ENCODE measurements at regions not wholly inside any gene's neighbourhood (a gene's known extent, or its start where the extent isn't known, plus 50 kb on each side); places are given as distances from the start of the nearest gene placed in this dataset.
A peak's percentile ranks its signal among the peaks of the same experiment; 100 is the strongest.
"Not testable (repeated sequence)": the region's sequence is repeated elsewhere in the genome, so short reads cannot be mapped to it uniquely, and the experiment has no call there.

DNA sequence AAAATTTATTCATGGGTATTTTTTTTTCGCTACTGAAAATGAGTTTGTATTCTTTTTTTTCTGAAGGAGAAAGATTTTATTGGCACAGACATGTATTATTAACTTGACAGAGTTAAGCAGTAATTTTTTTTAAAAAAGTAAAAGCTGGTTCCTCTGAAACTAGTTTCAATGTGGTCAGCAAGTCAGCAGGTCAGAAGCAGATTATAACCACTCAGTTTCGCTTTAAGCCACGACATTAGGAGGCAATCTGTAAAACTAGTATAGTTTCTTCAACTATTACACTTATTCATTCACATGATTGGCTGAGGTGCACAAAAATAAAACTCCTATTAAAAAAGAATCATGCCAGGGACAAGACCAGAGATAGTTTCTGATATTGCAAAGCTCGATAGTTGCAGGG lies 714.2 kb upstream of the PCDH7 start:
- Mint-ChIP-seq H3K4me1 (no peaks in the 10 kb centered on the region), H3K36me3 (peaks cover 0 to 1% (median 0%) of the 10 kb centered on the region in 3 donors), H3K27ac (no peak overlapping the region), H3K27me3 (no peaks in the 10 kb centered on the region), H3K9me3 (peaks cover 7 to 39% (median 13%) of the 10 kb centered on the region in 9 donors), H3K4me3 (no peak overlapping the region)
- ATAC-seq (no peak), DNase-seq (no peak)
- POLR2A ChIA-PET: no interaction called here

DNA sequence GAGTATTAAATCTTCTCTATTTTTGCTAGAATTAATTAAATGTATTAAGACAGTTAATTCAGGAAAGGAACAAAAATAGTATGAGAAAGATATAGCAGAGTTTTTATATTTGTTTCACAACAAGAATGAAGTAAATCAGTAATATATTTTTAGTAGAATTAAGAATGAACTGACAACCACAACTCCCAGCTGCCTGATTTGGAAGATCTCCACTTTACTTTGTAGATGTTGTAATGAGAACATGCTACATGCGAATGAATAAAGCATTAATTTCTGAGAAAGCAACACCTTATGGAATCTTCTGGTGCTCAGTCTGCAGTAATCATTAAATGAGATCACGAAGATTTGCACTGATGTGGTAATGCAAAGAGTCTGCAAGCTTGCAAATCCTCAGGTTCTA lies 695.6 kb upstream of the PCDH7 start:
- Mint-ChIP-seq H3K4me1 (no peaks in the 10 kb centered on the region), H3K4me3 (no peak overlapping the region), H3K36me3 (peaks cover 0 to 7% (median 0%) of the 10 kb centered on the region in 3 donors), H3K9me3 (peaks cover 0 to 34% (median 4%) of the 10 kb centered on the region in 9 donors), H3K27ac (no peak overlapping the region), H3K27me3 (no peaks in the 10 kb centered on the region)
- POLR2A ChIA-PET: no interaction called here
- no peak for ATAC-seq
- no peak for DNase-seq

DNA sequence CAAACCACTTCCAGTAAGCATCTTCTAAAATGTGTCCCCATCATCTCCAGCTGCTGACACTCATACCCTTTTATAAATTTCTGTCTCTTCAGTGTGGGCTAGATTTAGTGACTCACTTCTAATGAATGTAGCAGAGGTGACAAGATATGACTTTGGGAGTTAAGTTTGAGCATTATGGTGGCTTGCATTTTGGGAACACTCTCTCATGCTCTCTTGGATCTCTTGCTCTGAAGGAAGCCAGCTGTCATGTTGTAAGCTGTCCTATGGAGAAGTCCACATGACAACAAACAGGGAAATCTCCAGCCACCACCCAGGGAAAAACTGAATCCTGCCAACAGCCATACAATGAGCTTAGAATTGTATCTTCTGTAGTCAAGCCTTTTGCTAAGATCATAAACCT lies 691.3 kb upstream of the PCDH7 start:
- Mint-ChIP-seq H3K4me3 (no peak overlapping the region), H3K36me3 (peaks cover 0 to 7% (median 0%) of the 10 kb centered on the region in 3 donors), H3K27ac (no peak overlapping the region), H3K4me1 (no peaks in the 10 kb centered on the region), H3K9me3 (peaks cover 0 to 31% (median 4%) of the 10 kb centered on the region in 9 donors), H3K27me3 (no peaks in the 10 kb centered on the region)
- POLR2A ChIA-PET: no interaction called here
- DNase-seq (no peak), ATAC-seq (no peak)

DNA sequence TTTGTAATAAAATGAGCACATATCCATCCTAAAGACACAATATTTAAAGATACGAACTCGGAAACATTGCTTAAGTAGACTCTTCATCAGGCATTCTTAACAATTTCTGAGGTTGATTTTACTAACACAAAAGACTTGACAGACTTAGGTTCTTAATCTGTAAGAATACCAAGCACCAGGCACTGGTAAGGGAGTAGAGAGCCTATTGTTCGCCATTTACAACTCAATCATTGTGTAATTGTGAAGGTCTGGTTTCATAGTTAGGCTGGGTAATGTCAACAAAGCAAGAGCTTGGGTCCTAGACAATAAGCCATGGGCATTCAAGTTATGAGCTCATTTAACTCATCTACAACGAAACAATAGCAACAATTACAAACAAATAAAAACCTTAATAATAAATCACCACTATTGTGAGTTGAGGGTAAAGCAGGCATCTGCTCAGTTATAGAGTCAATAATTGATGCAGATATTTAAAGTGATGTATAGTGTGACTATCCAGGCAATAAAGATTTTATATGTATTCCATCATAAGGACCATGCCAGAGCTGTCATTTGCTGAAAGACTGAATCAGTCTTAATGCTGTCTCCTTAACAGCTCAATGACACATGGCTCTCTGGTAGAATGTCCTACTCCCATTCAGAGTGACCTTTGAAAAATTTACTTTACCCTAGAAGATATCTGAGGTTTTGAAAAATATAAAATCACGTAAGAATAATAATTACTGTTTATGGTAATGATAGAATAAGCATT lies 664.0 kb upstream of the PCDH7 start:
- H3K27me3 Mint-ChIP-seq: no peaks in the 10 kb centered on the region
- ATAC-seq: no peak
- H3K4me3 Mint-ChIP-seq: no peak overlapping the region
- H3K9me3 Mint-ChIP-seq: peaks cover 0 to 27% (median 12%) of the 10 kb centered on the region in 9 donors
- no peak for DNase-seq
- no peak overlapping the region for H3K27ac Mint-ChIP-seq
- no peaks in the 10 kb centered on the region for H3K4me1 Mint-ChIP-seq
- POLR2A ChIA-PET: no interaction called here
- H3K36me3 Mint-ChIP-seq: peaks cover 0 to 12% (median 0%) of the 10 kb centered on the region in 3 donors

DNA sequence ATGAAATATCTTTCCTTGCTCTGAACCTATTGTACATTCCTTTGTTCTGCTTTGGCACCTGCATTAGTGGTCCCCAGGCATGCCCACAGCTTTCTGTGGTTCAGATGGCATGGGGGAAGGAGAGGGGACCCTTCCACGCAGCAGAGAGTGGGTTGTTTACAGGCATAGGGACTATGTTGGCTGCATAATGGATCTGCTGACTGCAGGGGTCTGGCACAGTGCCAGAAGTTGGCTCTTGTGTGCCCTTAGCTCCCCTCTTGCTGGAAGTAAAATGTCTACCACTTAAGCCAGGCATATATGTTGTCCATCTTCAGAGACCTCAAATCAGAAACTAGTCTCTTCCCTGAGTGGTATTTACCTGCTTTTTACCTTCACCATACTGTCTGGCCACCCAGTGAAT lies 651.9 kb upstream of the PCDH7 start:
- no peak overlapping the region for H3K4me3 Mint-ChIP-seq
- H3K36me3 Mint-ChIP-seq: peaks cover 0 to 6% (median 0%) of the 10 kb centered on the region in 3 donors
- no peaks in the 10 kb centered on the region for H3K4me1 Mint-ChIP-seq
- no peak for ATAC-seq
- H3K27me3 Mint-ChIP-seq: no peaks in the 10 kb centered on the region
- no peak overlapping the region for H3K27ac Mint-ChIP-seq
- H3K9me3 Mint-ChIP-seq: peaks cover 4 to 33% (median 16%) of the 10 kb centered on the region in 9 donors
- DNase-seq: no peak
- POLR2A ChIA-PET: no interaction called here

DNA sequence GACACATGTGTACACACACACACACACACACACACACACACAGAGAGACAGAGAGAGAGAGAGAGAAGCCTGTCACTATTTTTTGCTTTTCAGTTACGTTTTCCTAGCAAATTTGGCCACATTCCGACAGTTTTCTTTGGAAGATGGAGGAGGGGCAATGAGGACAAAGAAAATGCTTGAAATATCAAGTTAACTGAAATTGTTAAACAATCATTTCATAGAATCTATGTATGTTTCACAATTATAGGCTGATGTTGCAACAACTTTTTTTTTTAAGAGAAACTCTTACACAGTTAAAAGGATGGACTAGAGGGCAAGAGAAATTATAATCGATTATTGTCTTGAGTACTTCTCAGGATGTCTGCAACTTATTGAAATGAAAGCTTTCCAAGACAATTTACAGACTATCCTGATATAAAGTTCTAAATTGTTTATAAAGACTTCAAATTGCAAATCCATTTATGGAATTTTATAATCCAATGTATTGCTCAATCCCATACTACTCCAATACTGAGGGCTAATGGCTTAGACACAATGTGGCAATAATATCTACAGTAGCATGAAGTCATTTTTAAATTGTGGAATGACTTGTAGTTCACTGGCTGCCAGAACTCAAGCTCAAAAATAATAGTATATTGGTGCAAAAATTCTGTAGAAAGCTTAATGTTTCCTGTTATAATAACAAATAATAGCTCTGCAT lies 647.0 kb upstream of the PCDH7 start:
- peaks cover 0 to 14% (median 0%) of the 10 kb centered on the region in 3 donors for H3K36me3 Mint-ChIP-seq
- H3K27me3 Mint-ChIP-seq: no peaks in the 10 kb centered on the region
- POLR2A ChIA-PET: no interaction called here
- ATAC-seq: no peak
- no peak overlapping the region for H3K4me3 Mint-ChIP-seq
- peaks cover 5 to 43% (median 27%) of the 10 kb centered on the region in 9 donors for H3K9me3 Mint-ChIP-seq
- H3K4me1 Mint-ChIP-seq: no peaks in the 10 kb centered on the region
- DNase-seq: no peak
- H3K27ac Mint-ChIP-seq: no peak overlapping the region

DNA sequence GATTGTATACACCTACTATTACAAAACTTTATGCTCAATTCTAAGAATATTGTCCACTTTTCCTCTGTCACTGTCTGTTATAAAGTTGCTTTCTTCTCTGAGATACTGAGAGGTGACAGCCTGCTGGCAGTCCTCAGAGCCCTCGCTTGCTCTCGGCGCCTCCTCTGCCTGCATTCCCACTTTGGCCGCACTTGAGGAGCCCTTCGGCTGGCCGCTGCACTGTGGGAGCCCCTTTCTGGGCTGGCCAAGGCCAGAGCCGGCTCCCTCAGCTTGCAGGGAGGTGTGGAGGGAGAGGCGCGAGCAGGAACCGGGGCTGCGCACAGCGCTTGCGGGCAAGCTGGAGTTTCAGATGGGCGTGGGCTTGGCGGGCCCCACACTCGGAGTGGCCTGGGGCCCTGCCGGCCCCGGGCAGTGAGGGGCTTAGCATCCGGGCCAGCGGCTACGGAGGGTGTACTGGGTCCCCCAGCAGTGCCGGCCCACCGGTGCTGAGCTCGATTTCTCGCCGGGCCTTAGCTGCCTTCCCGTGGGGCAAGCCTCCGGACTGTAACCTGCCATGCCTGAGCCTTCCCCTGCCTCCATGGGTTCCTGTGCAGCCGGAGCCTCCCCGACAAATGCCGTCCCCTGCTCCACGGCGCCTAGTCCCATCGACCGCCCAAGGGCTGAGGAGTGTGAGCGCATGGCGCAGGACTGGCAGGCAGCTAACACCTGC lies 627.6 kb upstream of the PCDH7 start:
- H3K4me3 Mint-ChIP-seq, H3K4me1 Mint-ChIP-seq, H3K27me3 Mint-ChIP-seq, H3K36me3 Mint-ChIP-seq, POLR2A ChIA-PET, H3K27ac Mint-ChIP-seq, ATAC-seq: not testable (repeated sequence)
- DNase-seq: peak in 2 of 10 donors; percentile 4 to 48
- H3K9me3 Mint-ChIP-seq: peaks cover 3 to 39% (median 16%) of the 10 kb centered on the region in 9 donors

DNA sequence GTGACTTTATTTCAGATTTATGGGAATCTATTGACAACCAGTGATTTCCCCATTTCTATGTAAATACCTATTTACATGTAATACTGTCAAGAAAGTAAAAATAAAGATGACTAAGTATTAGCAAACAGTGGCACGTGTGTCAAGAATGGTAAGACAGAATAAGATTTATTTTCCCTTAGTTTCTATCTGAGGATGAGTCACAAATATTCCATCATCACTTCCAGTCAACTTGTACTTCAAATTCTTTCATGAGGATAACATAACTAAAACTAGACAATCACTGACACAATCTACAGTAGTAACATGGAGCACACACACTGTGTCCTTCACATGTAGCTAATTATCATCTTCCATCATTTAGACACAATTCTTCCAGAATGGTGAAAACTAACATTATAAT lies 625.3 kb upstream of the PCDH7 start:
- Mint-ChIP-seq H3K27ac (no peak overlapping the region), H3K36me3 (peaks cover 0 to 4% (median 0%) of the 10 kb centered on the region in 3 donors), H3K4me3 (no peak overlapping the region), H3K27me3 (no peaks in the 10 kb centered on the region), H3K9me3 (peaks cover 0 to 29% (median 14%) of the 10 kb centered on the region in 9 donors), H3K4me1 (no peaks in the 10 kb centered on the region)
- ATAC-seq: no peak
- POLR2A ChIA-PET: no interaction called here
- no peak for DNase-seq

DNA sequence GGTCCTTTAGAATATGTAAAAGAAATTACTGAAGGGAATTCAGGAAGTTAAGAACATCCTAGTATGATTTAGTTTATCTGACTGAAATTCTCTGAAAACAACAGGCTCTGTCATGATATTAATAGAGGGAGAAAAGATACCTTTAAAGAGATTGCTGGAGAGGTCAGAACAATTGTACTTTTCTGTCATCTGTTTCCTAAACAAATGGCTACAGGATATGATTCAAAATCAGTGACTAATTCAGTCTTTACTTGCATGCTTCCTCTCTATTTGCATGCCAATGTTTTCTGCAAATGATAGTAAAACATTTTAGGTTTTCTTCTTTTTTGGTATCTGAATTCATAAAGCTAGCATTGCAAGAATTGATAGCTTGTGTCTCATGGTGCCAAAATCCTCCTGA lies 616.7 kb upstream of the PCDH7 start:
- Mint-ChIP-seq H3K9me3 (peaks cover 0 to 24% (median 8%) of the 10 kb centered on the region in 9 donors), H3K36me3 (no peaks in the 10 kb centered on the region), H3K4me3 (no peak overlapping the region), H3K27me3 (no peaks in the 10 kb centered on the region), H3K4me1 (no peaks in the 10 kb centered on the region), H3K27ac (no peak overlapping the region)
- DNase-seq: no peak
- no peak for ATAC-seq
- POLR2A ChIA-PET: no interaction called here

DNA sequence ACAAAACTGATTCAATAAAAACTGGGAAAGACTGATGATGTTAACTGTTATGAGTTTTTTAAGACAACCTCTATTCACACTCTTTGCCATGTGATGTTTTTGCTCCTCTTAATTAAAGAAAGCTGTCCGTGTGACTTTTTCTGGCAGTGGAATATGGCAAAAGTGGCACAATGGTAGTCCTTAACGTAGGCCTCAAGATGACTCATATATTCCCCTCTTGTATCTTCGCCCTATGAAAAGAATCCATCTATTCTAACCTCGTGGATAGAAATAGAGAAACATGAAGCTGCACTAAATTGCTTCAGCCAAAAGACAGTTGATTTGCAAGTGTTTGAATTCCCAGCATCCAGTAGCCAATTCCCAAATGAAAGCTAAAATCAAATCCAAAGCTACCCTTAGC lies 603.8 kb upstream of the PCDH7 start:
- Mint-ChIP-seq H3K27ac (no peak overlapping the region), H3K27me3 (no peaks in the 10 kb centered on the region), H3K4me3 (no peak overlapping the region), H3K4me1 (peaks cover 0 to 1% (median 0%) of the 10 kb centered on the region in 4 donors), H3K9me3 (peaks cover 4 to 39% (median 12%) of the 10 kb centered on the region in 9 donors), H3K36me3 (no peaks in the 10 kb centered on the region)
- DNase-seq (no peak), ATAC-seq (no peak)
- POLR2A ChIA-PET: no interaction called here

DNA sequence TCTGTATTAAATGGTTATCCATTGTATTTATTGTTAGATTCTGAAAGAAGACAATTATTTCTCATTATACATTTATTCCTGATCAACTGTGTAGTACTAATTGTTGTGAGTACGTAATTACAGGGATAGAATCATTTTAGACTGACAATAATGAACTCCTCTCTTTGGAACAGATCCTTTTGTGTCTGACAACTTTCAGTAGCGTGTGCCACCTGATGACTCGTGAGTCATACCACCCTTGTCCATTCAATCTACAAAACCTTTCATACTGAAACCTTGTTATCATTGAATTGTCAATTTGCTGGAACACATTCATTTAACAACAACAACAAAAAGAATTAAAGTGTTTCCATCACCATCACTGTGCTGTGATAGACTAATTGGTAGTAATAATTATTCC lies 602.7 kb upstream of the PCDH7 start:
- Mint-ChIP-seq H3K4me3 (no peak overlapping the region), H3K36me3 (no peaks in the 10 kb centered on the region), H3K27me3 (no peaks in the 10 kb centered on the region), H3K4me1 (peaks cover 0 to 1% (median 0%) of the 10 kb centered on the region in 4 donors), H3K27ac (no peak overlapping the region), H3K9me3 (peaks cover 0 to 32% (median 7%) of the 10 kb centered on the region in 9 donors)
- POLR2A ChIA-PET: no interaction called here
- DNase-seq: no peak
- ATAC-seq: no peak

DNA sequence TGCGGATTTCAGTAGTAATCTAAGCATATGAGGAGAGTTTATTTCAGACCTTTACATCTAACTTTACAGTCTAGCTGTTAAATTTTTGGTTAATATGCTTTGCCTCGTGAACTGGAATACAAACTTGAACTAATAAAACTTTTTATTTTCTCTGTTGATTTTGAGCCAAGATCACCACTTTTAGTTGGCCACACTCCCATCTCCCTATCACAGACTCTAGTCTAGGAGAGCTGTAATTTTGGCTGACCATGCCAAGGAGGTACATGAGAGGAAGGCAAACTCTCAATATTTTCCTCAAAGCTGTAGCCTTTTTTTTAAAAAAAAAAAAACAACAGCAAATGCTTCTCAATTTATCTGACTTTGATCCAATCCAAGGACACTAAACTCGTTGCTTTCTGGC lies 597.5 kb upstream of the PCDH7 start:
- Mint-ChIP-seq H3K27me3 (no peaks in the 10 kb centered on the region), H3K36me3 (no peaks in the 10 kb centered on the region), H3K4me1 (no peaks in the 10 kb centered on the region), H3K27ac (no peak overlapping the region), H3K9me3 (peaks cover 0 to 22% (median 2%) of the 10 kb centered on the region in 9 donors), H3K4me3 (no peak overlapping the region)
- ATAC-seq: no peak
- POLR2A ChIA-PET: no interaction called here
- no peak for DNase-seq

DNA sequence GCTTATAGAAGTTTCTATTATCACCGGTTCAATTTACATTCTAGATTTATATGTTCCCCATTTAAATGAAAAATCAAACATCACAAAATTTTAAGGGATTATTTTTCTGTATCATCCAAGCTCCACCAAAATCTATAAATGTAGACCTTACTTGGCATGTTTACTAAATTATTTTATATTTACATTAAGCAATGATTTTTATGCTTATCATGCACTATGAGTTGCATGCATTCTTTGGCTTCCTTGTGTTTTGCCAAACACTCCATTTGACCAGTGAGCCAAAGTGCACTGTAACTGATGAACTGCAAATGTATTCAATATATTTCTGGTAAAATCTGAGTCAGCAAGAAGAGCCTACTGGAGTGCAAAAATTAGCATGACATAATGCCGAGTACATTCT lies 595.5 kb upstream of the PCDH7 start:
- POLR2A ChIA-PET, DNase-seq, H3K4me1 Mint-ChIP-seq, H3K36me3 Mint-ChIP-seq, H3K4me3 Mint-ChIP-seq, ATAC-seq, H3K27me3 Mint-ChIP-seq, H3K27ac Mint-ChIP-seq: not testable (repeated sequence)
- peaks cover 1 to 12% (median 6%) of the 10 kb centered on the region in 9 donors for H3K9me3 Mint-ChIP-seq
